ENCODE measurements at regions not wholly inside any gene's neighbourhood (a gene's known extent, or its start where the extent isn't known, plus 50 kb on each side); places are given as distances from the start of the nearest gene placed in this dataset.

- TF ChIP-seq, protein P1, sequence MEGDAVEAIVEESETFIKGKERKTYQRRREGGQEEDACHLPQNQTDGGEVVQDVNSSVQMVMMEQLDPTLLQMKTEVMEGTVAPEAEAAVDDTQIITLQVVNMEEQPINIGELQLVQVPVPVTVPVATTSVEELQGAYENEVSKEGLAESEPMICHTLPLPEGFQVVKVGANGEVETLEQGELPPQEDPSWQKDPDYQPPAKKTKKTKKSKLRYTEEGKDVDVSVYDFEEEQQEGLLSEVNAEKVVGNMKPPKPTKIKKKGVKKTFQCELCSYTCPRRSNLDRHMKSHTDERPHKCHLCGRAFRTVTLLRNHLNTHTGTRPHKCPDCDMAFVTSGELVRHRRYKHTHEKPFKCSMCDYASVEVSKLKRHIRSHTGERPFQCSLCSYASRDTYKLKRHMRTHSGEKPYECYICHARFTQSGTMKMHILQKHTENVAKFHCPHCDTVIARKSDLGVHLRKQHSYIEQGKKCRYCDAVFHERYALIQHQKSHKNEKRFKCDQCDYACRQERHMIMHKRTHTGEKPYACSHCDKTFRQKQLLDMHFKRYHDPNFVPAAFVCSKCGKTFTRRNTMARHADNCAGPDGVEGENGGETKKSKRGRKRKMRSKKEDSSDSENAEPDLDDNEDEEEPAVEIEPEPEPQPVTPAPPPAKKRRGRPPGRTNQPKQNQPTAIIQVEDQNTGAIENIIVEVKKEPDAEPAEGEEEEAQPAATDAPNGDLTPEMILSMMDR (IDR thresholded peaks at IDR 0.05; ENCODE audit: low read depth, low read length), result no peak
- no peak for DNase-seq (ENCODE audit: extremely low read depth, low read depth)
Measured at GRCh38 chr9:16221822-16222547, 648.5 kb downstream of the BNC2 start.

- TF ChIP-seq, protein P1 (IDR thresholded peaks at IDR 0.05; ENCODE audit: low read depth, low read length), result no peak
- DNase-seq (ENCODE audit: extremely low read depth, low read depth), result no peak
Measured at GRCh38 chr9:16223074-16223871, 647.2 kb downstream of the BNC2 start.

GRCh38 chr9:16230731-16231130 lies 639.7 kb downstream of the BNC2 start:
- TF ChIP-seq, protein P1 (IDR thresholded peaks at IDR 0.05; ENCODE audit: low read depth, low read length), result no peak
- DNase-seq (ENCODE audit: extremely low read depth, low read depth), result no peak

GRCh38 chr9:16236311-16236710 lies 634.2 kb downstream of the BNC2 start:
- TF ChIP-seq, protein P1 (IDR thresholded peaks at IDR 0.05; ENCODE audit: low read depth, low read length), result no peak
- DNase-seq (ENCODE audit: extremely low read depth, low read depth), result peak; percentile 92

- no peak for DNase-seq (ENCODE audit: extremely low read depth, low read depth)
- TF ChIP-seq, protein P1 (IDR thresholded peaks at IDR 0.05; ENCODE audit: low read depth, low read length), result no peak
Measured at GRCh38 chr9:16236882-16237281, 633.6 kb downstream of the BNC2 start.

DNA sequence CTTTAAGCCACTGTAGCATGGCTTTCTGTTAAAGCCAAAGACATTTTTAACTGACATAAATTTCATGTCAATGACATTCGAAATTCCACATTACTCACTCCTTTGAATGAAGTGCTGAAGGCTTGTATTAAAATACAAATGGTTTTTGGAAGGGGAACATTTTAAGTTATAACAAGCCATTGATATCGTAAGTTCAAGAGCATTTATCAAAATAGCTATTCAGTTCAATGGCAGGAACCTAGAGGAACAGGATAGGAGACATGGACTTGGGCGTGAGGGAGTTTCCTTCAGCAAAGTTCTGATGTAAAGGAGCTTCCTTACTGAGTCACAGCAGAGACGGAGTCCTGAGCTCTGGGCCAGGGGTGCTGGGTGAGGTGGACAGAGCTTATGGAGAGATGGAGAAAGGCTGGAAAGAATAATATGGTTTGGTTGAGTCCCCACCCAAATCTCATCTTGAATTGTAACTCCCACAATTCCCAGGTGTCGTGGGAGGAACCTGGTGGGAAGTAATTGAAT lies 631.8 kb downstream of the BNC2 start:
- TF ChIP-seq, protein P1 (IDR thresholded peaks at IDR 0.05; ENCODE audit: low read depth, low read length), result no peak

GRCh38 chr9:16241231-16241630 lies 629.2 kb downstream of the BNC2 start:
- no peak for DNase-seq (ENCODE audit: extremely low read depth, low read depth)
- TF ChIP-seq, protein P1 (IDR thresholded peaks at IDR 0.05; ENCODE audit: low read depth, low read length), result no peak

More for the DNA sequence above, 631.8 kb downstream of the BNC2 start:
- DNase-seq (ENCODE audit: extremely low read depth, low read depth), result no peak
